GM19397 (cell line): ENCODE measurements at regions not wholly inside any gene's neighbourhood (a gene's known extent, or its start where the extent isn't known, plus 50 kb on each side); places are given as distances from the start of the nearest gene placed in this dataset.

Experiments used
- ATAC-seq: cut with Tn5 transposase; IDR thresholded peaks from one replicate; pipeline ENCODE4 v1.9.1; 2021; ENCODE audit warnings: mild to moderate bottlenecking, moderate library complexity; ENCODE audit not compliant: unreplicated experiment

DNA sequence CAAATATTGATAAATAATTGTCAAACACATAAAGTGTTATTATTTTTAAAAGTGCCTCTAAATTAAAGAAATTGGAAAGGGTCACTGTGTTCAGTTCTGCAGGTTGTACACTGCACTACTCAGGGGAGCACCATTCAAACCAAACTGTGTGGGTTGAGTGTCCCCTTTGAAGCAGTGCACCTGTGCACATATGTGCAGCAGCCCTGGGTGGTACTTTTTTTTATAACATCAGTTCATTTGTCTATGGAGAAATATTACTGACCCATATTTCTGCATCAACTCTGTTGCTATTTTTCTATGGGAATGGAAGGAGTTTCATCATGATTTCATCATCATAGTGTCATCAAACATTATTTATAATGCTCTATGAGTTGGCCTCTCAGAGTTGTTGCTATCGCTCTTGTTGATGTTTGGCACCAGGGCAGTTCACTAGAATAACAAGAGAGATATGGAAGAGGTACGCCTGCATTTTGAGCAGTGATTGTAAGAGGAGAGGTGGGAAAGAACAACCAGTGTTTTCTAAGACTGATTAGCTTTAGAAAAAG is 457.6 kb downstream of the TFAP2A start:
- no peak for ATAC-seq

DNA sequence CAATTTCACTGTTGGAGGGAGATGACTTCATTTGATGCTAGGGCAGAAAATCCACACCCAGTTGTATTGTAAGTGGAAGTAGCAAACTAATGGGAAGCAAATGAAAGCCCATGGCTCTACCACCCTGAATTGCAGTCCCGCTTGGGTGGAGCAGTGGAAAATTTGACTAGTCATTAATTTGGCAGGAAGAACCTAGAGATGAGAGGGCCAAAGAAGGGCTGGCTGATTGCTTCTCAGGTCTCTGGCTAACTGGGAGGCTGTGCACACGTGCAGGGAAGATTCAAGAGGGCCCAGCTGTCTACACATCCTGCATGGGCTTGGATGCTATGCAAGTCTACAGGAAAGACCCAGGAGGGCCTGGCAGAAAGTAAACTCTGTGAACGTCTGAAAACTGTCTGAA is 466.2 kb downstream of the TFAP2A start:
- ATAC-seq: no peak

GRCh38 chr6:9943986-9944385 is 470.9 kb downstream of the TFAP2A start:
- ATAC-seq: no peak

GRCh38 chr6:9943026-9943425 is 471.8 kb downstream of the TFAP2A start:
- no peak for ATAC-seq

DNA sequence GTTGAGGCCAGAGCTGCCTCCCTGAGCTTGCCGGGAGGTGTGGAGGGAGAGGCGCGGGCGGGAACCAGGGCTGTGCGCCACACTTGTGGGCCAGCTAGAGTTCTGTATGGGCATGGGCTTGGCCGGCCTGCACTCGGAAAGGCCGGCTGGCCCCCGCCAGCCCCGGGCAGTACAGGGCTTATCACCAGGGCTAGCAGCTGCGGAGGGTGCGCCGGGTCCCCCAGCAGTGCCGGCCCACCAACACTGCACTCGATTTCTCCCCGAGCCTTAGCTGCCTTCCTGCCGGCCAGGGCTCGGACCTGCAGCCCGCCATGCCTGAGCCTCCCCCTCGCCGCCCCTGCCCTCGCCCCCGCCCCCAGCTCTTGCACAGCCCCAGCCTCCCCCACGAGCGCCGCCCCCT is 472.7 kb downstream of the TFAP2A start:
- no peak for ATAC-seq

DNA sequence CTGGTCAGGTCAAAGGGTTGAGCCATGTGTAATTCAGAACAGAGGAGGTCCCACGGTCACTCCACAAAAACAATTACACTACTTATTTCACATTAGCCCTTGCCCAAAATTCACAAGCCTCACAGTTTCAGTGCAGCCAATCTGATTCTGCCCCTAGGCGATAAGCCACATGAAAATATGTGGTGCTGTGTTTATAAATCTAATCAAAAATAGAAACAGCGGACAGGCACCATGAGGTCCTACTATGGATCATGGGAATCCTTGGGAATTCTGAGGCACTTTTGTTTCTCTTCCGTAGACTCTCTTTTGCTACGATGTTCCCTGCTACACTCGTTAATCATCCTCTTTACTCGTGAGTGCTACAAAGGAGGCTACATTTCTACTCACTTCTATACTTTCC is 476.1 kb downstream of the TFAP2A start:
- ATAC-seq: no peak

- no peak for ATAC-seq
Observed at GRCh38 chr6:9937031-9937763, 477.7 kb downstream of the TFAP2A start.

DNA sequence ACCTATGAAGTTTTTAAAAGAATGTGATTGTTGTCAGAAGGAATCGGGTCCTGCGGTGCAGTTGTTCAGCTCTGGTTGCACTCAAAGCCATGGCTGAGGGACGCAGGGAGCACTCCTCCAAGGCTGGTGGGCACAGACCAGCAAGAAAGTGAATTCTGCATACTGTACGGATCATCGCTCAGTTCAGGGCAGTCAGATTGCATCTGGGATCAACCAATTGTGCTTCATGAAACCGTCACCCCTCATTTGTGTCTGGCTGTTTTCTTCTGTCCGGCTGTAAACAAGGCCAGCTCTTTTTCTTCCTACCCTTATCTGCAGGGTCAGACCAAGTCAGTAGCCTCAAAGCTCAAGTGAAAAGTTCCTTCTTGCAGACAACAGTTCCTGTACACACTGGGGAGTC is 478.3 kb downstream of the TFAP2A start:
- no peak for ATAC-seq

DNA sequence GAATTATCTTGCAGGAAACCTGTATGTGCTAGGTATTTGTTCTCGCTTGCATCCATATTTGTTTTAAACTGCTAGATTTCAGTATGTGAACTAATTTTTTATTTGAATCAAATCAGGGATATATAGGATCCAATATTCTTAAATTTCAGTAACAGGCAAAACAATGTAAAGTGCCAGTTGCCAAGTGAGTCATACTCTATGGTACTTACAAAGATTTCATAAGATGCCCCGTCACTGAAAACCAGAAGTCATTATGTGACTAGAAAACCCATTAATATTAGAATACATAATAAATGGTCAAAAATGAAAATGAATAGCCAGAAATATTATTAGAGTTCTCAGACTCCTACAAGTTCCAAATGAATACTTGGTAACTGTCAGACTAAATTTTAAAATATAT is 481.2 kb downstream of the TFAP2A start:
- ATAC-seq: no peak

GRCh38 chr6:9927275-9927674 is 487.6 kb downstream of the TFAP2A start:
- no peak for ATAC-seq

DNA sequence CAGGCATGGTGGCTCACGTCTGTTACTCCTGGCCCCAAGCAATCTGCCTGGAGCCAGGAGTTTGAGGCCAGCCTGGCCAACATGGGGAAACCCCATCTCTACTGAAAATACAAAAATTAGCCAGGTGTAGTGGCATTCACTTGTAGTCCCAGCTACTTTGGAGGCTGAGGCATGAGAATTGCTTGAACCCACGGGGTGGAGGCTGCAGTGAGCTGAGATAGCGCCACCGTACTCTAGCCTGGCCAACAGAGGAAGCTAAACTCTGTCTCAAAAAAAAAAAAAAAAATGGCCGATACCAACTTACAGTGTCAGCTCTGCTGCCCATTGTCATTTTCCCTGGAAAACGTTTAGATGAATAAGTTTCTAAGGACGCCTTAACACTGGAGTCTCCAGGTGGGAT is 489.9 kb downstream of the TFAP2A start:
- no peak for ATAC-seq

- no peak for ATAC-seq
Observed at GRCh38 chr6:9921366-9921765, 493.5 kb downstream of the TFAP2A start.

- no peak for ATAC-seq
Observed at GRCh38 chr6:9914951-9915350, 499.9 kb downstream of the TFAP2A start.

DNA sequence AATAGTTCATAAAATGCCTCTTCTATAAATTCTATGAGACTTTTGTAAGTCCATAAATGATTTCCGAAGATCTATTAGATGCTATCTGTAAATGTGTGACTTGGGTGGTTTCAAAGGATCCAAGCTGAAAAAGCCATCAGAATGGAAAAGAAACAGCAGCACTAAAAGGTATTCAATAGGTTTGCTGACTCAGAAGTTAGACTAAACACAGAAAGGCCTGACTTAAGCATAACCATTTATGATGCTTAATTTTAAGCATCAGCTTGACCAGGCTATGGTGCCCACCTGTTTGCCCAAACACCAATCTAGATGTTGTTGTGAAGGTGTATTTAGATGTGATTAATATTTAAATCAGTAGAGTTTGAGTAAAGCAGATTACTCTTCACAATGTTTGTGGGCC is 513.5 kb downstream of the TFAP2A start:
- no peak for ATAC-seq

DNA sequence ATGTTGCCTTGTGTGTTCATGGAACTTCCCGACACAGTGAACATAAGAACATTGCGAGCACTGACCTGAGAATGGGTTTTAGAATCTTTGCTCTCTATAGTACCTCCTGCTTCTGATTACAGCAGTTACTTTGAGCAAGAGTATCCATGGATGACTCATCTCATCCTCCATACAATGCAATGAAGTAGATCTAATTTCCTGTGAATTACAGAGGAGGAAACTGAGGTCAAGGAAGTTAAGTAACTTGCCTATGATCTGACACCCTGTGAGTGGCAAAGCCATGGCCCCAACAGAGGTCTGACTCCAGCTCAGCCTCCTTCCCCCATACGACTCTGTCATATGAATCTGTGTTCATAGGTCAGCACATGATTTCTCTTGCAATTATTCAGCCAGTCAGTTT is 518.1 kb downstream of the TFAP2A start:
- no peak for ATAC-seq

DNA sequence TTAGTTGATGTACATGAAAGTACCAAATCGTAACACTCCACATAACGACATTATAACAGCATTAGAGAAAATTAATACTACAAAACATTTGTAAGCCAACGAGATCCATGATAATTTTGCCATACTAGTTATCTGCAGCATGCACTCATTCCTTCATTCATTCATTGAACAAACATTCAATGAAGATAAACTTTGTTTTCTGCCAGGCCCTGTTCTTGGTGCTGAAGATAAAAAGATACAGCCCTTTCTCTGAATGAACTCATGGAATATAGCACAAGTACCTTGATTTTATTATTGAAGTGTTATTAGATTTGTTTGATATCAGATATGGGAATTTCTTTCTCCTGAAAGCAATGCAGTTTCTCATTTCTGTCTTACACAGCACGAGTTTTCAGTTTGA is 524.0 kb downstream of the TFAP2A start:
- ATAC-seq: no peak

- no peak for ATAC-seq
Observed at GRCh38 chr6:9890469-9890868, 524.4 kb downstream of the TFAP2A start.

- no peak for ATAC-seq
Observed at GRCh38 chr6:9878535-9878934, 536.3 kb downstream of the TFAP2A start.

GRCh38 chr6:9875605-9876353 is 539.1 kb downstream of the TFAP2A start:
- no peak for ATAC-seq

DNA sequence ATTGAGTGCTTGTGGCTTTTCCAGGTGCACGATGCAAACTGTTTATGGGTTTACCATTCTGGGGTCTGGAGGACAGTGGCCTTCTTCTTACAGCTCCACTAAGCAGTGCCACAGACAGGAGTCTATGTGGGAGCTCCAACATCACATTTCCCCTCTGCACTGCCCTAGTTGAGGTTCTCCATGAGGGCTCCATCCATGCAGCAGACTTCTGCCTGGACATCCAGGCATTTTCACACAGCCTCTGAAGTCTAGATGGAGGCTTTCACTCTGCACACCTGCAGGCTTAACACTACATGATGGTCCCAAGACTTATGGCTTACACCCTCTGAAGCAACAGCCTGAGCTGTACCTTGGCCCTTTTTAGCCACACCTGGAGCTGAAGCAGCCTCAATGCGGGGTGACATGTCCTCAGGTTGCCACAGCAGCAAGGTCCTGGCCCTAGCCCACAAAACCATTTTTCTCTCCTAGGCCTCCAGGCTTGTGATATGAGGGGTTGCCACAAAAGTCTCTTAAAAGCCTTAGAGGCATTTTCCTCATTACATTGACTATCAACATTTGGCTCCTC is 552.2 kb downstream of the TFAP2A start:
- ATAC-seq: no peak

- no peak for ATAC-seq
Observed at GRCh38 chr6:9851541-9852380, 563.1 kb downstream of the TFAP2A start.
